Superior temporal gyrus (tissue), 1 donor: ENCODE measurements at regions not wholly inside any gene's neighbourhood (a gene's known extent, or its start where the extent isn't known, plus 50 kb on each side); places are given as distances from the start of the nearest gene placed in this dataset.
"Not testable (repeated sequence)": the region's sequence is repeated elsewhere in the genome, so short reads cannot be mapped to it uniquely, and the experiment has no call there.

Source experiments
- DNase-seq: peaks from one replicate; pipeline ENCODE4 v3.0.0-alpha.2; 2016; ENCODE audit errors: extremely low spot score

DNA sequence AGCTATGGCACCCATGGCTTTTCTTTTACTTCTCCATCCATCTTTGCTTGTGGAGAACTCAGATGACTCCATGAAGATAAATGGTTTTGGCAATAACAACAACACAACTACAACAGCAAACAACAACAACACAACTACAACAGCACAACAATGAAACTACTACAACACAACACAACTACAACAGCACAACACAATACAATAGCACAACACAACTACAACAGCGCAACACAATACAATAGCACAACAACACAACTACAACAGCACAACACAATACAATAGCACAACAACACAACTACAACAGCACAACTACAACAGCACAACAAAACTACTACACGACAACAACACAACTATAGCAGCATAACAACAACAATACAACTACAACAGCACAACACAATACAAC is 569.4 kb downstream of the TOX3 start:
- not testable (repeated sequence) for DNase-seq

DNA sequence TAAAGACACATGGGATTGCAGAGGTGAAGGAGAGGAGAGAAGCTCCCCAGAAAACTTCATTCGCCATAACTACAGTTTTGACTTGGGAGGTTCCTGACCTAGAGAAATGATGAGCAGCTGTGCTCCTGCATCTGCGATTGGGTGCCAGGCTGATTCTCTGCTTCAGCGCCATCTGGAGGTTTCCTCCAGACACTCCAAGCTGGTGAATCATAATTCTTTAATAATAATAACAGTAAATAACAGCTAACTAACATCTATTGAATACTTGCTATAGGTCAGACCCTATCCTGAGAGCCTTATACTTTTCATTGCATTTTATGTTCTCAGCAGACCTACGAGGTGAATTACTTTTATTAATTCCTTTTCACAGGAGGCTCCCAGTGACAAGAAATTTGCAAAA is 575.8 kb downstream of the TOX3 start:
- peak; percentile 21 for DNase-seq

DNA sequence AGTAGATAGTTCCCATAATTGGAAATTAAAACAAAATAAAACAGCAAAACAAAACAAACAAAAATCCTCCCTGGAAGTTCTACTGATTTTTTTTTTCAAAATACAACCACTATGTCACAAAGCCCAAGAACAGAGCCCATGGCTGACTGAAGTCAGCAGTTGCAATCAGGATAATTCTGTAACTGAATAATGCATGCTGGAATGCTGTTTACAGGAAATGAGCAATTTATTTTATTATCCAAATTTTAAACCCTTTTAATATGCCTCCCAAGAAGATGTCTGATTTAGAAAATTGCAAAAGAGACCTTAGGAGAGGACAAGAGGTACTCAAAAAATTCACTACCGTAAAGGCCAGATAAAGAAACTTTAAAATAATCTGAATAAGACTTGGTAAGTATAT is 578.2 kb downstream of the TOX3 start:
- DNase-seq: no peak

DNA sequence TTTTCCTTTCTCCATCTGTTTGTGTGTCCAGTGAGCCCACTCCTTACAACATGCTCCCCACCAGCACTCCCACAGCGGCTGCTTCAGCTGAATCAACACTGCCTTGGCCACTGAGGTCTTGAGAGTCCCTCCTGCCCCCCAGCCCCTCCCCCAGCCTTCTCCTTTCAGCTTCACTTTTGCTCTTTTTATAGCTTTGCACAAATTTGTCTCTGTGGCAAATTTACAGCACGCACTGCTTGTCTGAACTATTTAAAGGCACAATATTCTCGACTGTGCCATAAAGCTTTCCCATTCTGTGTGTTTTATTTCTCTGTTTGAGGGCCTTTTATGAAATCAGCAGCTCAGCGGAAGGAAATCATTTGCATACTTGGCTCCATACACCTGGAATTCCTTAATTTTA is 579.3 kb downstream of the TOX3 start:
- DNase-seq: no peak

DNA sequence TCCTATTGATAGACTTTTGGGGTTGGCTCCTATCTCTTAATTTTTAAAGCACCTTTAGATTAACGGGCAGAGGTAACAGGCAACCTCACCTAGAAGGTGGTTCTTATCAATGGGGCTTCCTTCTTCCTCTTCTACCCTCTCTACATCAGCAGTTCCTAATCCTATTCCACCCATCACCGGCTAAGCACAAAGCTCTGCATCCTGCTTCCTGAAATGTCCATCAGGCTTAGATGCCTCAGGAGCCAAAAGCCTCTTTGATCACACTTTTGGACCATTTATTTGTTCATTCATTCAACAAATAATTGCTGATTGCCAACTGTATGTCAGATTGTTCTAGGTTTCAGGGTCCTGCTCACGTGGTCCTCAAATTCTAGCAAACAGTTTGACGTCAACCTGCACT is 586.0 kb downstream of the TOX3 start:
- no peak for DNase-seq

DNA sequence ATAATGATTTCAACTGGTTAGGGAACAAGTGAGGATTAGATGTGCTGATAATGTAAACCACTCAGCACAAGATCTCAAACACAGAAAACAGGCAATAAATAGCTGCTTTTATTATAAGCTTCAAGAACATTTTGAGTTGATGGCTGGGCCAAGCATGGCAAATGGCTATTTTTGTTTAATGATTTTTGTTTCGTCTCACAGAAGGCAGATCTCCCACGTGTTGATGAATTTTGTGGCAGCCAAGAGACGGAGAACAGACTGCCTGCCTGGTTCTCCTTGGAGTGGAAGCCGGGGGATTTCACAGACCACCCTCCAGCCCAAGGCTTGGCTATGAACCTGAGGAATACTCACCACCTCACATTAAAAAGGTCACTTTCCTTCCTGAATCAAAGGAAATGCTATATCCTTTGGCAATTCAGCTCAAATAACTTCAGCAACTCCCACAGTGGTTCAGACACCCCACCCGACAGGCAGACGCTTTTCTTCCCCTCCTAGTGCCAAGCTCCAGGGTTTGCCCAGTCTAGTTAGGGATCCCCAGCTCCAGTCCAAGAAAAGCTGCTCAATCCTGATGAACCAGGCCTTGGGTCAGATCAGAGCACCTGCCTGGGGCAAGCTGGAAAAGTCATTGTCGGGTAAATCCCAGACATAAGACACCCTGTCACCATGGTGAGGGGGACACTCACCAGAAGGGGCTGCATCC is 593.5 kb downstream of the TOX3 start:
- DNase-seq: no peak

DNA sequence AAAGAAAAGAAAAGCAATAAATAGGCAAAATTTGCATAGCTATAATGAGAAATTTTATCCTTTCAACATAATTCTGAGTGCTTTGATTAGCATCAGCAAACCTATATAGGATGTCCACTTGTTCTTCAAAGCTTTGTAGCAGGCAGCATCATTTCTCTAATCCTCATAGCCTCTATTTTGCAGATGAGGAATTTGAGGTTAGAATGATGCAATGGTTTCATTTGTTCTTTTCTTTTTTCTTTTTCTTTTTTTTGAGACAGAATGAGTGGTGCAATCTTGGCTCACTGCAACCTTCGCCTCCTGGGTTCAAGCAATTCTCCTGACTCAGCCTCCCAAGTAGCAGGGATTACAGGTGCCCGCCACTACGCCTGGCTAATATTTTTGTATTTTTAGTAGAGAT is 594.4 kb downstream of the TOX3 start:
- no peak for DNase-seq

DNA sequence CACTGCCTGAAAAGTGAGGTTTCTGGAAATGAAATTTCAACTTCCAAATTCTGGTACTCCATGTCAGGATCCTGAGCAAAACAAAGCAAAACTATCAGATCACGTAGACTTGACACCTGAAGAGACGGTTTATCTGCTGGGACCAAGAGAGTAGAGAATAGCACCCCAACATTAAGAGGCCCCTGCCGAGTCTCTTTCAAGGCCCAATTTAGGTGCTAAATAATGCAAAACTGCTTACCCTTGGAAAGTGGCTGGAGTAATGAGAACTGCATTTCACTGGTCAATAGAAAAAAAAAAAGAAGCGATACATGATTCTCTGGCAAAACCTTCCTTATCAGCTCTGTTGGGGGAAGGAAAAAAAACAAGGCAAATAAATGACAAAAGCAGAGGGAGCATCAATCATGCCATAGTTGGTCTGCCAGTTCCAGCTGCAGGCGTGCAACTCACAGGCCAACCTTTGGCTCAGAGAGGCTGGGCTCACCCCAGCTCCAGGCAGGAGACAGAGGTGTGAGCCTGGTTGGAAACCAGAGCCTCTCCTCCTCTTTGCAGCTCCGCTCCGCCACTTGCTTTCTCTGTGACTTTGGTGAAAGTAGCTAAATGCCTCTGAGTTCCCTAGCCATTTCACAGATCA is 595.2 kb downstream of the TOX3 start:
- DNase-seq: no peak

DNA sequence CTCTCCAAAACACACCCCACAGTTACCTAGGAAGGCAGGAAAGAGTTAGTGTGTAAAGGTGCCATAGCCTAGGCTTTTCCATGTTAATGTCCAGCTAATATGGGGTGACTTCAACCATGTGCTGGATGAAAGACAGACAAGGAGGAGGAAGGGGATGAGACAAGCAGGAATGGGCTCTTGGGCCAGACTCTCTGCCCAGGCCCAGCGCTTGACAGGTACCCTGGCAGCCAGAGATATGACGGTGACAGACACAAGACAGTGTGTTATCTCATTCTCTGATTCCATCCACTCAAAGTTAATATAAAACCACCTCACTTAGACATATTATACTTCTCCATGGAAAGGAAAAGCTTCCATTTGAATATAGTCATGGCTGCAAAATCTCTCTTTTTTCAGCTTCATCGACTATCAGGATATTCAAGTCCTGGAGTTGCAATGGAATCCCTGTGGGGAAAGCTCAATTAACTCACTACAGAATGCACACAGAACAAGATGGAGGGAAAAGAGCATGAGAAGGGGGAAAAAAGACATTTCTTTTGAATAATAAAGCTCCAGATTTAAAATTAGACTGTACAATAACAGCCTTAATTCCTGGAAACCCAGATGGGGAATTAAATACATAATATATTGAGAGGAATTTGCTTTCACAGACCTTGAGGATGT is 596.7 kb downstream of the TOX3 start:
- no peak for DNase-seq

DNA sequence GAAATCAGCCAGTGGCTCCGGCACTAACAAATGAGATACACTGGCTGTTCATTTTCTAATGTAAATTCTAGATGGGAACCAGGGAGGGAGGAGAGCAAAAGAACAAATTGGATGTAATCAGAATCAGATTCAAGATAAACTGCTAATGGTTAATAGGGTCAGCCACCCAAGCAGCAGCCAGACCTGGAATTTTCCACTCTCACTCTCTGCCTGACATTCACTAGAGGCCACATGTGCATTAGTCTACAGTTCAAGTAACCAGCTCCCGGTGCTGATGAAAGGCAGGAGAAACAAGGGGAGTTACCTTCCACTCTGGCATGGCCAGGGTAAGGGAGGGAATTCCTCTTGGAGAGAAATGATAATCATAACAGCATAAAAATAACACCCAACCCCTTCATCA is 597.7 kb downstream of the TOX3 start:
- no peak for DNase-seq

DNA sequence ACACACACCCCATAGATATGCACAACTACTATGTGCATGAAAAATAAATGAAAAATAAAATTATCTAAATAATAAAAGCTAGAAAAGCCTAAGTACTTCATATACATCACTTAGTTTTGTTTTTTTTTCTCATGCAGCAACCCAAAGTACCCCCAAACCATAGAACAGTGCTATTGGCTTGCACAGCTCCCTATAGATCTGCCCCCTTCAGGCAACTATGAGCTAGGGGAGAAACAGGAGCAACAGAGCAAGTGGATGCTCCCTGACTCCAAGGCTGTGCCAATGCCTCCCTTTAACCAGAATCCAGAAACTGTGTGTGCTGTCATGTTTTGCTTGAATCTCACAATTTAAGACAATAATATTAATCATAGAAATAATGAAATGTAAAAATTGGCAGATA is 605.5 kb downstream of the TOX3 start:
- DNase-seq: no peak

DNA sequence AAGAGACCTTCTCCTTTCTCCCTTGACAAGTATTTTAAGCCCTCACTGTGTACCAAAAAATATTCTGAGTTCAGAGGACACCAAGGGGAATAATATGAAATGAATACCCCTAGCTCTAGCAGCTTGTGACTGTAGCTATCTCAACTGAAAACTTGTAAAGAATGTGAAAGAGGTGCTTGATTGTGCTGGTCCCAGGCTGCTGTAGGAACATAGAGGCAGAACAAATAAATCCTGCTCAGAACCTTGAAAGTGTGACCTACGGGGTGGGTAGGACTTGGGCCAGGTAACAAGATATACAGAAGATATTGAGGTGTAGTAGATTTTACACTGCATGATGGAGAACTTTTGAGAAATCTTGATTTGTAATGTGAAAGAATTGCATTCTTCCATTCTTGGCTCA is 606.8 kb downstream of the TOX3 start:
- DNase-seq: no peak

DNA sequence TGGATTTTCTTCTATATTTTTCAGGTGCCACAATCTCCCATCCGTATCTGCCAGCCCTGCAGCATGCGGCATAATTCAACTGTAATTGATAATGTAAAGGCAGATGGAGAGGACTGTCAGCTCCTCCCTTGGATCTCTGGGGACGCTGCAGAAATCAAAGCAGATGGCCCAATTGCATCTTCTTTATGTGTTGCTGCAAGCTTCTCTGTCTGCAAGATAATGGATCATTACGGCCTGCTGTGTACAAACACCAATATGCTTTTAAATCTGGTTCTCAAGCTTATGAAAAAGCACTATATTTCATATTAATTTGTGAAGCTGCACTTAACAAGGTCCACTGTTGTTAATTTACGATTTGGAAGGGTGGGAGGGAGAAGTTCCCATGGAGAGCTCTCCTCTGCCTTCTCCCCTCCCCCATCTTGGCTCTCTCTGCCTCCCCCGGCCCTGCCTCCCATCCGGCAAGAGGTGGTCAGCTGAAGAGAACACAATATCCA is 607.5 kb downstream of the TOX3 start:
- DNase-seq: no peak

DNA sequence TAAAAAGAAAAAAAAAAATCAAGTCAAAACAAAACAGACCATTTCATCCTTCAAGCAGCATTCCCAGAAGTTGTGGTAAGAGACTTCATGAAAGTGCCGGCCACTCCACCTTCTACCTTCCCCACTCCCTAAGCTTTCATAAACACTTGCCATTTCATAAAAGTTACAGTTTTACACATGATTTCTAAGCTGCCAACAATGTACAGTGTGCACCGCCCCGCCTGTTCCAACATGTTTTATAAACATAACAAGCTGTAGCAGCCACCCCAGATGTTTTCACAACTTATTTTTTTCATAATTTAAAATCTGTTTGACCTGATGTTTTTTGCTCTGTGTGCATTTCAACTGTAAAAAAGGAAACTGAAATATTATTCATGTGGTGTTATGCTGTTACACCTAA is 608.1 kb downstream of the TOX3 start:
- DNase-seq: no peak

DNA sequence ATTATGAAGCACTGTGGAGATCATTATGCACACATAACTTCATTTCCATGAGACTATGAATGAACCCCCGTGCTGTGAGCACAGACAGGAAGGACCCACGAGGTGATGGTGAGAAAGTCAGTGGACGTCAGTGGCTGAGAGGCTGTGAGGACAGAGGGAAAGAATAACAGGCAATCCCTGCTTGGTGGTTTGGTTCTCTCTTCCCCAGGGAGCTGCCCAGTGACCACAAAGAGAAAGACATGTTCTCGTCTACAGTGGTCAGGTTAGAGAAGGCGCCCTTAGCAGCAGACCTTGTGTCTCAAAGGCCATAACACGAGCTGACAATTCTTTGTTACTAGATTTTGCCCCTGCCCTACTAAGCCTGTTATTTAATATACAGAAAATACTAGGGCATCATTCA is 609.2 kb downstream of the TOX3 start:
- no peak for DNase-seq

DNA sequence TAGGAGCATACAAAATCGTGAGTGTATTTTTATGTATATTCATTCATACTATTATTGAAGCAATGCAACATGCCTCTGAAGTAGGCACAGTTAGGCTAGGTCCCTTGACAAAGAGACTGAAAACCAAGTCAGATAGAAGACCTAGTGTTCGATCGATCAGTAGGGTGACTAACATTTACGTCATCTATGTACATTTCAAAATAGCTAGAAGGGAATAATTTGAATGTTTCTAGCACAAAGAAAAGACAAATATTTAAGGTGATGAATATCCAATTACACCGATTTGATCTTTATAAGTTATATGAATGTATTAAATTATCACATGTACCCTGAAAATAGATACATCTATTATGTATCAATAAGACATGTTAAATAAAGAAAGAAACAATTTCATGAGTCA is 610.1 kb downstream of the TOX3 start:
- DNase-seq: no peak

DNA sequence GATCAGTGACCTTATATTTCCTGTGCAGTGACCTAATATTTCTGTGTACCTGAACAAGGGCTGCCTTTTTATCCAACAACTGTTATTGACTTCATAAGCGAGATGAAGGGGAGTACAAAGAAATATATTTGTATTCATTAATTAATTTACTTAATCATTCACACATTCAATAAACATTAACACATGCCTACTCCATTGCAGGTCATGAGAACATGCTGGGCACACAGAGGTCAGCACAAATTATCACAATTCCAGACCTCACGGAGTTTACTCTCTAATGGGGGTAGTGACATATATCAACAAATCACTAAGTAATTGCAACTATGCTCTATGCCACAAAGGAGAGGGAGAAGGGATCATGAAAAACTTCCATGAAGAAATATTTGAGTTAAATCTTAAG is 614.6 kb downstream of the TOX3 start:
- no peak for DNase-seq

DNA sequence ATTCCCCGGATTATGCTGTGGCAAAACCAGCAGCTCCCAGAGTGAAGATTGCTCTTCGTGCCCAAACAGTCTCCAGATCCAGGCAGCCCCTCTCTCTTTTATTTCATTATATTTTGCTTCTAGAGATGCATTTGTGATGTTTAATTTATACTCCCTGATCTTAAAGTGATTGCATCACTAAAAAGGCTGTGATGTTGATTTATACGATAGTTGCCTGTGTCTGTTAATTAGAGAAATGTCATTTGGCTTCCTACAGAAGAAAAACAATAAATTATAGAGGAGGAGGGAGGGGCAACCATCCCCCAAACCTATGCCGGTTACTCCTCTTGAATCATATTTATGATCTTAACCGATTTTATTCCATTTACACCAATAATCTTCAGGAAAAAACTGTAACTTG is 615.3 kb downstream of the TOX3 start:
- no peak for DNase-seq

DNA sequence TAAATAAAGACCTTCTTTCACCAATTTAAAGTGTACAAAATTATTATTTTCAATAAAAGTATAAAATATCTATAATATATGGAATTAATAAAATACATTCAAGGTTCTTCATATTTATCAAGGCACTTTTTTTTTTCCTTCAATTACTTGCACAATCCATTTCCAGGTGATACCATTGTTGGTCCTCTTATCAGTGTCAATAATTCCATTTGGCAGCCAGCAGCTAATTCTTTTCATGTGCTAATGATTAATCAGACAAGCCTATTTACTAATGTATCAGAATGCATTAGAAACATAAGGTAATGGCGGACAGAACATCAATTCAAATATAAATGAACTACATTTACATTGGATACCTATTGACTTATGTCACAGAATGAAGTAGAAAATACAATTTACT is 622.2 kb downstream of the TOX3 start:
- DNase-seq: no peak

DNA sequence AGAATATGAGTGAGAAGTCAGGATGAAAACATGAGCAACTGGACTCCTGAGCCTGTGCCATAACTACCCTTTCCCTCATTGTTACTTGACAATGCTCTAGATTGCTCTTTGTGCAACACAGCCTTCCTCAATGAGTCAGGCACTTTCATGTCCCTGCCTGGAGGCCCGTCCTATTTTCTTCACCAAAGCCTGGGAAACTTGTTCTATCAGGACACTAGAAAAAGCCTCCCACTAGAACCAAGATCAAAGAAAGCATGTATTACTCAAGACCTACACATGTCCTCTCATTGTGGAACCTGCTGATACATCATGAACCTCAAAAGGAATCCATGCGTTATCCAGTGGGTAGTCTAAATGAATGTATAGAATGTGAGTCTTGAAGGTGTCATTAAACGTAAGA is 624.5 kb downstream of the TOX3 start:
- no peak for DNase-seq

DNA sequence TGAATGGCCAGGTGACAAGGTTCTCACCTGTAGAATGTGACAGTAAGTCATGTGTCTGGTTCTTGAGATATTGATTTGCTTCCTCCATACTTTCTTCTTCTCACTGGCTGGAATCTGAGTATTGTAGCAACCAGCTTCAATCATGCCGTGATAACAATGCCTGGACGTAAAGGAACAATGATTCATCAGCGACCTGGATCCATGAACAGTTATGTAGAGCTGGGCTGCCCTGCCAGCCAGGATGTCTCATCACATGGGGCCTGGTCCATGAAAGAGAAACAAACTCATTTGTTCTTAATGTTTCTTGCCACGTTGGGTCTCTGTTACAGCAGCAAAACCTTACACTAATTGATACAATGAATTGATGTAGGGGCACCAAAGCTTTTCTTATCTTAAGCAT is 627.2 kb downstream of the TOX3 start:
- DNase-seq: no peak

DNA sequence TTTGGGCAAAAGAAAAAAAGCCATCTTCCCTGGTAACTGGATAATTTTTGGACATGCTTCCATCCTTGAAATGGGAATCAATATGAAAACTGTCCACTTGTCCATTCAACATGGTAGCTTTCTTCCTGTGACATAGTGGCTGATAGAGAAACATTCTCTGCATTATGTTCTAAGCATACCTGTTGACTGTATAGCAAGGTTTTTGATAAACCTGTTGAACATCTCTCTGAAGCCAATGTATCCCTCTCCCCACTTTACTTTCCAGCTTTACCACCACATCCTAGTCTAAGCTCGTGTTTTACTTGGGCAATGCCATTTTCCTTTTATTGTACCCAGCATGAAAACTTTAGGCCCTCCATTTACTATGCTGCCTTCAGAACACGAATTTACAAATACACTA is 630.1 kb downstream of the TOX3 start:
- DNase-seq: no peak

DNA sequence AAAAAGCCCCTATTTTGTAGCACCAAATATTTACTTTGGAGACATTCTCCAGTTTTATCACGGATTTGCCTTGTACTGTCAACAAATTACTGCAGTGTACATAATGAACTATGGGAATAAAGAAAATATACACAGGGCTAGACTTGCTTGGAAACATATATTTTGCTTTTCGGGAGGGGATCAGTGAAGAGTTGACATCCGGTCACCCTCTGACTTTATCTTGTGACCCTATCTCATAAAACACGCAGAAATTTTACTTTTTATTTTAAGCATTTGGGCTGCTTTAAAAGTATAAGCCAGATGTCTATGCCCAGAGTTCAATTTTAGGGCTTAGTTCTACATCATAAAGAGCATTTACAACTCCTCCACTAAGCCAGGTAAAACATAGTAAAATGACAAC is 630.7 kb downstream of the TOX3 start:
- no peak for DNase-seq
